H1 (cell line): ENCODE measurements at regions not wholly inside any gene's neighbourhood (a gene's known extent, or its start where the extent isn't known, plus 50 kb on each side); places are given as distances from the start of the nearest gene placed in this dataset.

Experiments
- CEBPB ChIP-seq: IDR thresholded peaks from 2 replicates; pipeline ENCODE4 v1.6.1; 2012; ENCODE audit warnings: low read depth, low read length
- CTCF ChIP-seq, 3 experiments: IDR thresholded peaks; 1 replicate in 2 of 3; 2 replicates in 1 of 3; pipeline versions ENCODE4 v1.5.1 to v1.6.1; 2011; ENCODE audit warnings: low read length in 3 of 3, mild to moderate bottlenecking in 3 of 3, inconsistent platforms in 2 of 3, low read depth in 1 of 3, moderate library complexity in 1 of 3; ENCODE audit not compliant: insufficient read depth in 1 of 3; ENCODE audit errors: control extremely low read depth in 1 of 3
- EP300 ChIP-seq, 2 experiments: IDR thresholded peaks; 1 replicate in 1 of 2; 2 replicates in 1 of 2; pipeline ENCODE4 v1.6.1; 2011 to 2012; ENCODE audit warnings: low read depth in 2 of 2, low read length in 2 of 2, mild to moderate bottlenecking in 2 of 2, borderline replicate concordance in 1 of 2, inconsistent platforms in 1 of 2, moderate library complexity in 1 of 2
- EZH2 ChIP-seq: fragments of 200-600 bp; sonication (generic); IDR thresholded peaks from 2 replicates; pipeline ENCODE4 v1.7.1; 2012; ENCODE audit warnings: low read depth, mild to moderate bottlenecking, moderate library complexity, low read length, inconsistent platforms; ENCODE audit not compliant: severe bottlenecking
- JUN ChIP-seq: IDR thresholded peaks from 2 replicates; pipeline ENCODE4 v1.6.1; 2011; ENCODE audit warnings: low read depth, mild to moderate bottlenecking, improper control_type of control experiment, low read length
- NRF1 ChIP-seq: IDR thresholded peaks from 2 replicates; pipeline ENCODE4 v1.6.1; 2011; ENCODE audit warnings: mild to moderate bottlenecking, low read depth, low read length, improper control_type of control experiment
- POLR2A ChIP-seq, 2 experiments: IDR thresholded peaks; 1 replicate in 1 of 2; 2 replicates in 1 of 2; pipeline ENCODE4 v1.6.1; 2011; ENCODE audit warnings: low read depth in 2 of 2, low read length in 2 of 2, mild to moderate bottlenecking in 2 of 2; ENCODE audit errors: control extremely low read depth in 1 of 2
- POLR2AphosphoS5 ChIP-seq: IDR thresholded peaks from 2 replicates; pipeline ENCODE4 v1.6.1; 2011; ENCODE audit warnings: low read depth, low read length
- SP1 ChIP-seq: IDR thresholded peaks from 2 replicates; pipeline ENCODE4 v1.6.1; 2011; ENCODE audit warnings: low read depth, low read length
- SP2 ChIP-seq: IDR thresholded peaks from 2 replicates; pipeline ENCODE4 v1.6.1; 2012; ENCODE audit warnings: mild to moderate bottlenecking, low read length, inconsistent platforms
- YY1 ChIP-seq: IDR thresholded peaks from 2 replicates; pipeline ENCODE4 v1.6.1; 2011; ENCODE audit warnings: low read depth, mild to moderate bottlenecking, low read length

GRCh38 chr12:47305464-47305863 is 225.7 kb upstream of the AMIGO2 start:
- TF ChIP-seq CTCF (IDR thresholded peaks at IDR 0.05; ENCODE audit: control extremely low read depth in 1 of 3, insufficient read depth in 1 of 3, low read depth in 1 of 3, low read length in 3 of 3): no peak
- no peak for TF ChIP-seq CEBPB
- no peak for TF ChIP-seq YY1
- no peak for TF ChIP-seq EP300 (IDR thresholded peaks at IDR 0.05; ENCODE audit: borderline replicate concordance in 1 of 2, low read depth in 2 of 2, low read length in 2 of 2)
- no peak for TF ChIP-seq SP1
- TF ChIP-seq SP2: no peak
- TF ChIP-seq POLR2A (IDR thresholded peaks at IDR 0.05; ENCODE audit: control extremely low read depth in 1 of 2, low read depth in 2 of 2, low read length in 2 of 2): no peak
- TF ChIP-seq JUN: no peak
- no peak for TF ChIP-seq NRF1
- TF ChIP-seq EZH2: no peak
- no peak for TF ChIP-seq POLR2AphosphoS5
